HepG2 (cell line): ENCODE measurements at regions not wholly inside any gene's neighbourhood (a gene's known extent, or its start where the extent isn't known, plus 50 kb on each side); places are given as distances from the start of the nearest gene placed in this dataset.

Source experiments
- ATAC-seq: fragments of 200-7000 bp; cut with Tn5 transposase; 3 replicates; pipeline ENCODE4 v1.9.1; 2020; ENCODE audit warnings: mild to moderate bottlenecking, moderate library complexity
- BruUV-seq: library from RNA; stranded (reverse); fragments of 400-500 nt; replicated peaks from 2 replicates; lab custom pipeline; 2021; lab: Mats Ljungman, UMichigan
- CTCF ChIA-PET: fragments of 300-600 bp; formaldehyde crosslinking; extraction: SDS; loops from one replicate; lab custom pipeline; 2021; ENCODE audit warnings: low total read pairs, inconsistent platforms, low intra/inter-chr PET ratio; lab: Yijun Ruan, JAX
- POLR2A ChIA-PET: fragments of 350-600 bp; sonication (Branson Sonifier 250); formaldehyde crosslinking; loops from one replicate; lab custom pipeline; 2020; ENCODE audit warnings: antibody characterized with exemption, inconsistent platforms; lab: Yijun Ruan, JAX
- DNase-seq: peaks from one replicate; pipeline ENCODE4 v3.0.0-alpha.2; 2015; ENCODE audit warnings: low spot score
- FAIRE-seq: peaks from 3 replicates; lab custom pipeline; 2011; peaks lifted over from hg19 to GRCh38; lab: Jason Lieb, UNC
- H2AFZ ChIP-seq: one replicate; pipeline ENCODE4 v1.6.1; 2011; ENCODE audit warnings: low read length, inconsistent platforms
- H3K27ac ChIP-seq: fragments of 300-600 bp; 3 replicates; pipeline ENCODE4 v1.8.0; 2011; ENCODE audit warnings: mixed run types, mild to moderate bottlenecking, mixed read lengths, low read length, inconsistent platforms; ENCODE audit not compliant: insufficient read depth; ENCODE audit errors: extremely low read length
- H3K27me3 ChIP-seq, 2 experiments: fragments of 200-600 bp in 1 of 2; 2 replicates in 1 of 2; 3 replicates in 1 of 2; pipeline versions ENCODE4 v1.6.0 to v1.8.0; 2011; ENCODE audit warnings: low read length in 2 of 2, mild to moderate bottlenecking in 2 of 2, moderate library complexity in 2 of 2, inconsistent platforms in 1 of 2; ENCODE audit not compliant: insufficient read depth in 2 of 2, control insufficient read depth in 1 of 2
- H3K36me3 ChIP-seq, 2 experiments: fragments of 200-600 bp in 1 of 2; replicated peaks in 1 of 2; 2 replicates in 1 of 2; 3 replicates in 1 of 2; pipeline versions ENCODE4 v1.5.1 to v1.8.0; 2011; ENCODE audit warnings: low read length in 2 of 2, inconsistent platforms in 1 of 2; ENCODE audit not compliant: insufficient read depth in 2 of 2, control insufficient read depth in 1 of 2
- H3K4me1 ChIP-seq: 2 replicates; pipeline ENCODE4 v1.5.1; 2012; ENCODE audit warnings: low read length, inconsistent platforms; ENCODE audit not compliant: insufficient read depth
- H3K4me2 ChIP-seq: 2 replicates; pipeline ENCODE4 v1.6.0; 2011; ENCODE audit warnings: low read depth, low read length, inconsistent platforms
- H3K4me3 ChIP-seq, 3 experiments: fragments of 200-600 bp in 1 of 3; sonication (generic), shearing (Covaris generic) in 1 of 3; replicated peaks in 1 of 3; 2 replicates each; pipeline ENCODE4 v1.5.1; 2011 to 2016; ENCODE audit warnings: low read length in 3 of 3, inconsistent platforms in 2 of 3, low read depth in 2 of 3, mild to moderate bottlenecking in 2 of 3, control low read depth in 1 of 3, mixed read lengths in 1 of 3; ENCODE audit not compliant: insufficient read depth in 1 of 3
- H3K79me2 ChIP-seq: one replicate; pipeline ENCODE4 v1.6.1; 2011; ENCODE audit warnings: low read length, inconsistent platforms; ENCODE audit not compliant: insufficient read depth
- H3K9ac ChIP-seq: 2 replicates; pipeline ENCODE4 v1.6.0; 2011; ENCODE audit warnings: mild to moderate bottlenecking, low read depth, low read length, inconsistent platforms; ENCODE audit not compliant: insufficient read depth
- H3K9me3 ChIP-seq: 2 replicates; pipeline ENCODE4 v1.5.1; 2012; ENCODE audit warnings: mild to moderate bottlenecking, low read length
- H4K20me1 ChIP-seq: 2 replicates; pipeline ENCODE4 v1.6.0; 2011; ENCODE audit warnings: inconsistent platforms, mild to moderate bottlenecking, low read length, moderate library complexity; ENCODE audit not compliant: insufficient read depth
- BCLAF1 ChIP-seq: fragments of 450-650 bp; IDR thresholded peaks from 2 replicates; pipeline ENCODE4 v1.6.1; 2017; ENCODE audit warnings: mild to moderate bottlenecking
- CREBL2 ChIP-seq: sonication (generic); formaldehyde crosslinking; IDR thresholded peaks from 2 replicates; pipeline ENCODE4 v1.8.1; 2023; ENCODE audit warnings: missing genetic modification reagents, mild to moderate bottlenecking, borderline replicate concordance
- HOXA5 ChIP-seq: sonication (generic); formaldehyde crosslinking; IDR thresholded peaks from 2 replicates; pipeline ENCODE4 v1.4.0; 2020; ENCODE audit warnings: missing genetic modification reagents
- KDM2A ChIP-seq: sonication (generic); formaldehyde crosslinking; IDR thresholded peaks from 2 replicates; pipeline ENCODE4 v1.4.0; 2020; ENCODE audit warnings: low read depth, missing genetic modification reagents, borderline replicate concordance
- SOX13 ChIP-seq, 3 experiments: fragments of 450-650 bp in 1 of 3; sonication (generic) in 1 of 3; formaldehyde crosslinking in 1 of 3; IDR thresholded peaks in 2 of 3; conservative IDR thresholded peaks in 1 of 3; 2 replicates each; pipeline versions ENCODE4 v1.5.0 to v1.6.1; 2016 to 2020; ENCODE audit warnings: antibody characterized with exemption in 1 of 3, mild to moderate bottlenecking in 1 of 3, missing compliant biosample characterization in 1 of 3, missing genetic modification reagents in 1 of 3, moderate library complexity in 1 of 3
- TCF12 ChIP-seq, 2 experiments: fragments of 450-650 bp in 1 of 2; sonication (generic) in 1 of 2; formaldehyde crosslinking in 1 of 2; IDR thresholded peaks; 2 replicates each; pipeline versions ENCODE4 v1.6.1 to v1.8.0; 2017 to 2022; ENCODE audit warnings: antibody characterized with exemption in 1 of 2, mild to moderate bottlenecking in 1 of 2, missing genetic modification reagents in 1 of 2, moderate library complexity in 1 of 2
- TFDP2 ChIP-seq: sonication (generic); formaldehyde crosslinking; IDR thresholded peaks from 2 replicates; pipeline ENCODE4 v1.4.0; 2020; ENCODE audit warnings: missing genetic modification reagents
- YY1 ChIP-seq: IDR thresholded peaks from 2 replicates; pipeline ENCODE4 v1.6.1; 2011; ENCODE audit warnings: low read length, low read depth, moderate library complexity, mild to moderate bottlenecking; ENCODE audit not compliant: insufficient read depth, insufficient replicate concordance
- ZMAT3 ChIP-seq: sonication (generic); formaldehyde crosslinking; conservative IDR thresholded peaks from 2 replicates; pipeline ENCODE4 v1.7.0; 2021; ENCODE audit warnings: missing genetic modification reagents
- WGBS: methylation state at CpG from one replicate; pipeline ENCODE4 v1.1.6; 2017; ENCODE audit warnings: low lambda C conversion rate; 5-methylcytosine and 5-hydroxymethylcytosine counted together
- in situ Hi-C: cut with HindIII; loops from 2 replicates; pipeline ENCODE4 v1.10.0; 2017; ENCODE audit warnings: low pct_unique_long_range_greater_than_20kb; ENCODE audit not compliant: extremely low pct_ligation_motif_present
- intact Hi-C: fragments of 100-400 bp; cut with micrococcal nuclease; formaldehyde crosslinking; loops from one replicate; pipeline ENCODE4 v1.10.0; 2022; ENCODE audit not compliant: unreplicated experiment
- TF ChIP-seq, protein P1 (sequence below): sonication (generic); formaldehyde crosslinking; IDR thresholded peaks from 2 replicates; pipeline ENCODE4 v1.4.0; 2020; ENCODE audit warnings: mild to moderate bottlenecking, missing genetic modification reagents

DNA sequence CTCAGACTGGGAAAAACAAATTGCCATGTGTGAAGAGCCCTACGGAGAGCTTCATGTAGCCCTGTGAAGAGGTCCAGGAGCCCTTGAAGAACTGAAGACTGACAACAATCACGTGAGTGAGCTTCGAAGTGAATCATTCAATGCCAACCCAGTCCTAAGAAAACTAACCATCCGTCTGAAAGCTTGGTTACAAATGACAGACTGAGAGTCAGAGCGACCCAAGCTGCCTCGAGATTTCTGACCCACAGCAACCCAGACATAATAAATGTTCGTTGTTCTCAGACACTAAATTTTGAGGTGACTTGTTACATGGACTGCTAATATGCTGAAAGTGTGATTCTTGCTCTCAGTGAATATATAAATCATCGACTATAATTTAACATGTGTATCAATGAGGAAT lies 987.2 kb upstream of the ROBO1 start:
- FAIRE-seq = no peak
- Histone ChIP-seq H4K20me1 (no peaks in the 10 kb centered on the region), H3K9me3 (no peaks in the 10 kb centered on the region), H3K27ac (no peak overlapping the region), H3K36me3 (no peaks in the 10 kb centered on the region), H3K79me2 (no peaks in the 10 kb centered on the region), H3K9ac (no peak overlapping the region), H3K4me1 (0 out of 2 replicates have a peak, but pooled peaks cover 5% of the 10 kb centered on the region), H2AFZ (no peak overlapping the region), H3K4me3 (no peak overlapping the region), H3K27me3 (no peaks in the 10 kb centered on the region), H3K4me2 (no peak overlapping the region)
- POLR2A ChIA-PET = no interaction called here
- BruUV-seq = no TSS peak
- in situ Hi-C loops (no loop called here), intact Hi-C loops (no loop called here)
- 3% methylated on average over 4 of the region's 8 CpGs for WGBS
- TF ChIP-seq YY1 (no peak), BCLAF1 (no peak), CREBL2 (CRISPR knock-in tag) (no peak), KDM2A (CRISPR knock-in tag) (no peak), ZMAT3 (CRISPR knock-in tag) (no peak), SOX13 (IDR thresholded peaks at IDR 0.05) (no peak), SOX13 (CRISPR knock-in tag; conservative IDR thresholded peaks at IDR 0.05 in 1 of 2, IDR thresholded peaks at IDR 0.05 in 1 of 2) (no peak), TFDP2 (CRISPR knock-in tag) (no peak), TCF12 (IDR thresholded peaks at IDR 0.05) (no peak), TCF12 (CRISPR knock-in tag; IDR thresholded peaks at IDR 0.05) (no peak), HOXA5 (CRISPR knock-in tag) (no peak)
- TF ChIP-seq, protein P1, sequence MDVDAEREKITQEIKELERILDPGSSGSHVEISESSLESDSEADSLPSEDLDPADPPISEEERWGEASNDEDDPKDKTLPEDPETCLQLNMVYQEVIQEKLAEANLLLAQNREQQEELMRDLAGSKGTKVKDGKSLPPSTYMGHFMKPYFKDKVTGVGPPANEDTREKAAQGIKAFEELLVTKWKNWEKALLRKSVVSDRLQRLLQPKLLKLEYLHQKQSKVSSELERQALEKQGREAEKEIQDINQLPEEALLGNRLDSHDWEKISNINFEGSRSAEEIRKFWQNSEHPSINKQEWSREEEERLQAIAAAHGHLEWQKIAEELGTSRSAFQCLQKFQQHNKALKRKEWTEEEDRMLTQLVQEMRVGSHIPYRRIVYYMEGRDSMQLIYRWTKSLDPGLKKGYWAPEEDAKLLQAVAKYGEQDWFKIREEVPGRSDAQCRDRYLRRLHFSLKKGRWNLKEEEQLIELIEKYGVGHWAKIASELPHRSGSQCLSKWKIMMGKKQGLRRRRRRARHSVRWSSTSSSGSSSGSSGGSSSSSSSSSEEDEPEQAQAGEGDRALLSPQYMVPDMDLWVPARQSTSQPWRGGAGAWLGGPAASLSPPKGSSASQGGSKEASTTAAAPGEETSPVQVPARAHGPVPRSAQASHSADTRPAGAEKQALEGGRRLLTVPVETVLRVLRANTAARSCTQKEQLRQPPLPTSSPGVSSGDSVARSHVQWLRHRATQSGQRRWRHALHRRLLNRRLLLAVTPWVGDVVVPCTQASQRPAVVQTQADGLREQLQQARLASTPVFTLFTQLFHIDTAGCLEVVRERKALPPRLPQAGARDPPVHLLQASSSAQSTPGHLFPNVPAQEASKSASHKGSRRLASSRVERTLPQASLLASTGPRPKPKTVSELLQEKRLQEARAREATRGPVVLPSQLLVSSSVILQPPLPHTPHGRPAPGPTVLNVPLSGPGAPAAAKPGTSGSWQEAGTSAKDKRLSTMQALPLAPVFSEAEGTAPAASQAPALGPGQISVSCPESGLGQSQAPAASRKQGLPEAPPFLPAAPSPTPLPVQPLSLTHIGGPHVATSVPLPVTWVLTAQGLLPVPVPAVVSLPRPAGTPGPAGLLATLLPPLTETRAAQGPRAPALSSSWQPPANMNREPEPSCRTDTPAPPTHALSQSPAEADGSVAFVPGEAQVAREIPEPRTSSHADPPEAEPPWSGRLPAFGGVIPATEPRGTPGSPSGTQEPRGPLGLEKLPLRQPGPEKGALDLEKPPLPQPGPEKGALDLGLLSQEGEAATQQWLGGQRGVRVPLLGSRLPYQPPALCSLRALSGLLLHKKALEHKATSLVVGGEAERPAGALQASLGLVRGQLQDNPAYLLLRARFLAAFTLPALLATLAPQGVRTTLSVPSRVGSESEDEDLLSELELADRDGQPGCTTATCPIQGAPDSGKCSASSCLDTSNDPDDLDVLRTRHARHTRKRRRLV = no peak
- CTCF ChIA-PET = no interaction called here
- DNase-seq = no peak
- ATAC-seq = no peak
